ENCODE measurements at regions not wholly inside any gene's neighbourhood (a gene's known extent, or its start where the extent isn't known, plus 50 kb on each side); places are given as distances from the start of the nearest gene placed in this dataset.

DNA sequence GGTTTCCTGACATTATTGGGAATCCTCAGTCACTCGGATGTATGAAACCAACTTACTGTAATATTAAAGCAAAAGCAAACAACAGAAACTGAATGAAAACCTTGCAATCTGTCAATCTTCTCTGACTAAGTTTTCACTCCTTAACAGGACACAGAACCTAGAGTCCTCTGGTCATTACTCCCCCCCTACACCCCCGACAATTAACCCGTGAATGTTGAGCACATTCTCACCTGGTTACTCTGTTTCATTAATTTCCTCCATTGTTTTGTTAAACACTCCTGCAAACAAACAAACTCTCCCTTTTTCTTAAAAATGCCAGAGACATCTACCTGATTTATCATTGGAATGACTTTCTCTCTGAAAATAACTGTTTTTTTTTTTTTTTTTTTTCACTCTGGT is 469.0 kb upstream of the PRKX start:
- Histone ChIP-seq H3K27ac (no peak overlapping the region), H3K4me3 (ENCODE audit: low read depth, low read length) (no peak overlapping the region), H3K27me3 (replicated peaks) (no peaks in the 10 kb centered on the region), H3K36me3 (replicated peaks) (no peaks in the 10 kb centered on the region)
- in situ Hi-C loops (cut with HindIII; ENCODE audit: low pct_ligation_motif_present, low sequenced_read_pairs): no loop called here
- TF ChIP-seq, protein P1, sequence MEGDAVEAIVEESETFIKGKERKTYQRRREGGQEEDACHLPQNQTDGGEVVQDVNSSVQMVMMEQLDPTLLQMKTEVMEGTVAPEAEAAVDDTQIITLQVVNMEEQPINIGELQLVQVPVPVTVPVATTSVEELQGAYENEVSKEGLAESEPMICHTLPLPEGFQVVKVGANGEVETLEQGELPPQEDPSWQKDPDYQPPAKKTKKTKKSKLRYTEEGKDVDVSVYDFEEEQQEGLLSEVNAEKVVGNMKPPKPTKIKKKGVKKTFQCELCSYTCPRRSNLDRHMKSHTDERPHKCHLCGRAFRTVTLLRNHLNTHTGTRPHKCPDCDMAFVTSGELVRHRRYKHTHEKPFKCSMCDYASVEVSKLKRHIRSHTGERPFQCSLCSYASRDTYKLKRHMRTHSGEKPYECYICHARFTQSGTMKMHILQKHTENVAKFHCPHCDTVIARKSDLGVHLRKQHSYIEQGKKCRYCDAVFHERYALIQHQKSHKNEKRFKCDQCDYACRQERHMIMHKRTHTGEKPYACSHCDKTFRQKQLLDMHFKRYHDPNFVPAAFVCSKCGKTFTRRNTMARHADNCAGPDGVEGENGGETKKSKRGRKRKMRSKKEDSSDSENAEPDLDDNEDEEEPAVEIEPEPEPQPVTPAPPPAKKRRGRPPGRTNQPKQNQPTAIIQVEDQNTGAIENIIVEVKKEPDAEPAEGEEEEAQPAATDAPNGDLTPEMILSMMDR (IDR thresholded peaks at IDR 0.05; ENCODE audit: low read depth, low read length, missing control alignments): no peak
- DNase-seq: no peak

DNA sequence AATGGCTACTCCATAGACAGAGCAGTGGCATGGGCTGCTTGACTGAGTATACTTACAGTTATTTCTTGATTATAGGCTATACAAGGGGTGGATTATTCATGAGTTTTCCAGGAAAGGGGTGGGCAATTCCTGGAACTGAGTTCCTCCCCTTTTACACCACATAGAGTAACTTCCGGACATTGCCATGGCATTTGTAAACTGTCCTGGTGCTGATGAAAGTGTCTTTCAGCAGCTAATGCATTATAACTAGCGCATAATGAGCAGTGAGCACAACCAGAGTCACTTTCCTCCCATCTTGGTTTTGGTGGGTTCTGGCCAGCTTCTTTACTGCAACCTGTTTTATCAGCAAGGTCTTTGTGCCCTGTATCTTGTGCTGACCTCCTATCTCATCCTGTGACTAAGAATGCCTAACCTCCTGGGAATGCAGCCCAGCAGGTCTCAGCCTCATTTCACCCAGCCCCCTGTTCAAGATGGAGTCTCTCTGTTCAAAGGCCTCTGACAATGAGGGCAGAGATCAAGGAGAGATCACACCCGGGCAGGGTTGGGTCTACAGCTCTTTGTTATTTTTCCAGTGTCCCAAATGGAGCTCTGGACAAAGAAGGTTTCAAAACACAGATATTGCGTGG is 468.4 kb upstream of the PRKX start:
- H3K27me3 ChIP-seq (replicated peaks): no peaks in the 10 kb centered on the region
- H3K4me3 ChIP-seq (ENCODE audit: low read depth, low read length): no peak overlapping the region
- in situ Hi-C loops (cut with HindIII; ENCODE audit: low pct_ligation_motif_present, low sequenced_read_pairs): no loop called here
- TF ChIP-seq, protein P1 (IDR thresholded peaks at IDR 0.05; ENCODE audit: low read depth, low read length, missing control alignments): no peak
- no peaks in the 10 kb centered on the region for H3K36me3 ChIP-seq (replicated peaks)
- no peak overlapping the region for H3K27ac ChIP-seq
- DNase-seq: no peak

- in situ Hi-C loops (cut with HindIII; ENCODE audit: low pct_ligation_motif_present, low sequenced_read_pairs): no loop called here
- no peak for DNase-seq
- Histone ChIP-seq H3K4me3 (ENCODE audit: low read depth, low read length) (no peak overlapping the region), H3K27me3 (replicated peaks) (no peaks in the 10 kb centered on the region), H3K36me3 (replicated peaks) (no peaks in the 10 kb centered on the region), H3K27ac (no peak overlapping the region)
- TF ChIP-seq, protein P1 (IDR thresholded peaks at IDR 0.05; ENCODE audit: low read depth, low read length, missing control alignments): no peak
Measured at GRCh38 chrX:4179031-4179430, 465.6 kb upstream of the PRKX start.

- no peaks in the 10 kb centered on the region for H3K36me3 ChIP-seq (replicated peaks)
- in situ Hi-C loops (cut with HindIII; ENCODE audit: low pct_ligation_motif_present, low sequenced_read_pairs): no loop called here
- no peak overlapping the region for H3K4me3 ChIP-seq (ENCODE audit: low read depth, low read length)
- H3K27ac ChIP-seq: no peak overlapping the region
- DNase-seq: no peak
- H3K27me3 ChIP-seq (replicated peaks): no peaks in the 10 kb centered on the region
- TF ChIP-seq, protein P1 (IDR thresholded peaks at IDR 0.05; ENCODE audit: low read depth, low read length, missing control alignments): no peak
Measured at GRCh38 chrX:4175221-4175620, 461.8 kb upstream of the PRKX start.

DNA sequence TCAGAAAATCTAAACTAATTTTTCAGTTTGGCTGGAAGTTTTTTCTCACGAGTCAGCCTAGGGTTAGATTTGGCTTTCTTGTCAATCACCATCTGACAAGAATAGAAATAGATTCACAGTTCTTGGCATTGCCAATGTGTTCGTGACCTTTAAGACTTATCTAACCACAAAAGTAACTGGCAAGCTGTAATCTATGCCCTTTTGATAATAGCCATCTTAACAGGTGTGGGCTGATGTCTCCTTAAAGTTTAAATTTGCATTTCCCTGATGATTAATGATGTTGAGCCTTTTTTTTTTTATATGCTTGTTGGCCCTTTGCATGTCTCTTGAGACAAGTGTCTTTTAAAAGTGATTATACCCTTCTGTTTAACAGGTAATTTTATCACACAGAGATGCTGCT is 460.3 kb upstream of the PRKX start:
- TF ChIP-seq, protein P1 (IDR thresholded peaks at IDR 0.05; ENCODE audit: low read depth, low read length, missing control alignments): no peak
- Histone ChIP-seq H3K36me3 (replicated peaks) (no peaks in the 10 kb centered on the region), H3K27ac (no peak overlapping the region), H3K27me3 (replicated peaks) (no peaks in the 10 kb centered on the region), H3K4me3 (ENCODE audit: low read depth, low read length) (no peak overlapping the region)
- DNase-seq: no peak
- in situ Hi-C loops (cut with HindIII; ENCODE audit: low pct_ligation_motif_present, low sequenced_read_pairs): no loop called here

- Histone ChIP-seq H3K4me3 (ENCODE audit: low read depth, low read length) (no peak overlapping the region), H3K27ac (no peak overlapping the region), H3K36me3 (replicated peaks) (no peaks in the 10 kb centered on the region), H3K27me3 (replicated peaks) (no peaks in the 10 kb centered on the region)
- TF ChIP-seq, protein P1 (IDR thresholded peaks at IDR 0.05; ENCODE audit: low read depth, low read length, missing control alignments): no peak
- no peak for DNase-seq
- in situ Hi-C loops (cut with HindIII; ENCODE audit: low pct_ligation_motif_present, low sequenced_read_pairs): no loop called here
Measured at GRCh38 chrX:4151798-4152197, 438.3 kb upstream of the PRKX start.

Measured in brain microvascular endothelial cell (primary cell).